GM15510 (cell line): ENCODE measurements at regions not wholly inside any gene's neighbourhood (a gene's known extent, or its start where the extent isn't known, plus 50 kb on each side); places are given as distances from the start of the nearest gene placed in this dataset.

Experiments used
- POLR2A ChIP-seq: IDR thresholded peaks from 3 replicates; pipeline ENCODE4 v1.6.1; 2011; ENCODE audit warnings: borderline replicate concordance; ENCODE audit not compliant: insufficient read length; ENCODE audit errors: extremely low read depth

GRCh38 chr9:36521148-36521547 is 51.5 kb upstream of the MELK start:
- TF ChIP-seq POLR2A, result no peak

DNA sequence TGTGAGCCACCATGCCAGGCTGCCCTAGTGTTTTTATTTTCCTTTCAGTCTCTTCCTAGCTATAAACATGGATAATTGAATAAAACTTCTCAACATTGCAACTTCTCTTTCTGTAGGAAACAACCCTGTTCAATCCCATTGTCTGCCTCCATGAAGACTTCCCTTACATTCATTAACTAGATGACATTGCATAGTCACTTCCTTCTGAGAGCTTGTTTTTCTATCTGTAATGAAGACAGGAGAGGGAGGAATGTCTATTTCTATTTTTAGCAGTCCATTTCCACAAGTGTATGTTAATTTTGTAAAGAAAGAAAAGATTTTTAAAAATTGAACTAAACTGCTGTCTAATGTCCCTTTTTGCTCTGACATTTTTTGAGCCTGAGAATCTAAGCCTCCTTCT is 55.6 kb upstream of the MELK start:
- TF ChIP-seq POLR2A, result no peak

DNA sequence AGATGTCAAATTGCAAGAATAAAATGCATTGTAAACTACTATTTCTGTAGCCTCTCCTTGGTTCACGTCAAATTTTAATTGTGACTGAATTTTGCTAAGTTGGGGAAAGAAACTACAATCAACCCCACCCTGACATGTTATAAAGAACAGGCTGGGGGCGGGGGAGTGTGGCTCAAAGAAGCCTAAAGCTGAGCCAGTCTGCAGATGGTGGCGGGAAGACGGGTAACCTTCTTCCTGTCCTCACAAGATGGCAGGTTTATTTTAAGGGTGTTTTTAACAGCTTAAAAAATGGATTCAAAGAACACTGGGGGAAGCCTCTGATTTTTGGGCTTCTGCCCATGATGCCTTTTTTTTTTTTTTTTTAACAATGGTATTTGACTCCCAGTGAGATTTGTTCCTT is 68.5 kb upstream of the MELK start:
- TF ChIP-seq POLR2A, result no peak

- TF ChIP-seq POLR2A, result no peak
These were observed 69.3 kb upstream of the MELK start for GRCh38 chr9:36503172-36504088.

DNA sequence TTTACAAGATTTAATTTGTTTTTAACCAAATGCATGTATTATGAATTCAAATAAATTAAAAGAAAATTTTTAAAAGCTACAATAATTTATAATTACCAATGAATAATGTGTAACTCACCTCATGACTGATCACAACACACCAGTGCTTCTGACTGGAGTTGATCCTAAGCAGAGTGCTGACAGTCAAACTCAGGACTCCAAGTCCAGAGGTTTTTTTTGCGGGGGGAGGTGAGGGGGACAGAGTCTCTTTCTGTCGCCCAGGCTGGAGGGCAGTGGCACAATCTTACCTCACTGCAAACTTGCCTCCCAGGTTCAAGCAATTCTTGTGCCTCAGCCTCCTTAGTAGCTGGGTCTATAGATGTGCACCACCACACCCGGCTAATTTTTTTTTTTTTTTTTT is 71.0 kb upstream of the MELK start:
- TF ChIP-seq POLR2A, result no peak

- no peak for TF ChIP-seq POLR2A
These were observed 73.4 kb upstream of the MELK start for GRCh38 chr9:36499174-36499890.

DNA sequence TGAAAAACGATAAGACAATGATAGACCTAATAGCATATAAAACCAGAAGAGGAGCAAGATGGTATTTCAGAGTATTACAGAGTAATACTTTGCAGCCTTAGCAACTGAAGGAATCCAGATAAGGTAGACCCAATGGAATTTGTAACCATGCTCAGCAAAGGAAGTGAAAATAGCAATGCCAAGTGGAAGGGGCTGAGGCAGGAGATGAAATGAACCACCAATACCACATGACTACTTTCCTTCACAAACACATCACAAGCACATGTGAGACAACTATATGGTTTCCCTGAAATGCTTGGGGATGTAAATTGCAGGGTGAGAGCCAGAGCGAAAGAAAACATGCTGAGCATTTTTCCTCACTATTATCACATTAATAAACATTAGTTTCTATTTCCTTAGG is 79.8 kb upstream of the MELK start:
- no peak for TF ChIP-seq POLR2A

DNA sequence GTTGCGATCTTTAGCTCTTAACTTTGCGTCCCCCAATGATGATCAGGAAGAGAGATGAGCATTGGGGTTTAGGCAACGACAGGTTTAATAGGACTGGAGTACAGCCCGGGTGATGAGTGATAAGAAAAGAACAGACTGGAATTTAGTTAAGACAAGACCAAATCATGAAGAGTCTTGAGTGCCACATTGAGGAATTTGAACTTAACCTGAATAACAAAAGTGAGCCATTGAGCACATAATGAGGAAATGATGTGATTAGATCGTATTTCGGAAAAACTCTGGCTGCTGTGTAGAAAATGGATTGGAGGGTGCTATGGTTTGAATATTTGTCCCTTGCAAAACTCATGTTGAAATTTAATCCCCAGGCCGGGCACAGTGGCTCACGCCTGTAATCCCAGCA is 83.2 kb upstream of the MELK start:
- no peak for TF ChIP-seq POLR2A

DNA sequence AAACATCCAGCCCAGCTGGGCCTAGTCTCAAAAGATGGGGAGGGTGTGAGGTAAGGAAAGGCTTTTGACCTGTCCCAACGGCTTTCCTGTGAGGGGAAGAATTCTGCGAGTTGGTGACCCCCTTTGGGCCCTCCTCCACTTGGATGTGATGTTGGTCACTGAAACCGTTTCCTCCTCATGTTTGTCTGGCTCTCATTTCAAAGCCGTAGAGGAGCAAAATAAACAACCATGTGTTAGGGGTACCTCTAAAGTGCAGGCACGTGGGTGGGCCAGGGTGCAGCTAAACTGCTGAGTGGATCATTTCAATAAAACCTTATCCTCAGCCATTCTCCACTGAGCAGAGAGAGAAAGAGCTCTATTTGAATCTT is 84.3 kb upstream of the MELK start:
- no peak for TF ChIP-seq POLR2A

- peak; percentile 91 for TF ChIP-seq POLR2A
These were observed 85.0 kb upstream of the MELK start for GRCh38 chr9:36487482-36488388.

- TF ChIP-seq POLR2A, result peak; percentile 52
These were observed 85.7 kb upstream of the MELK start for GRCh38 chr9:36486933-36487481.

DNA sequence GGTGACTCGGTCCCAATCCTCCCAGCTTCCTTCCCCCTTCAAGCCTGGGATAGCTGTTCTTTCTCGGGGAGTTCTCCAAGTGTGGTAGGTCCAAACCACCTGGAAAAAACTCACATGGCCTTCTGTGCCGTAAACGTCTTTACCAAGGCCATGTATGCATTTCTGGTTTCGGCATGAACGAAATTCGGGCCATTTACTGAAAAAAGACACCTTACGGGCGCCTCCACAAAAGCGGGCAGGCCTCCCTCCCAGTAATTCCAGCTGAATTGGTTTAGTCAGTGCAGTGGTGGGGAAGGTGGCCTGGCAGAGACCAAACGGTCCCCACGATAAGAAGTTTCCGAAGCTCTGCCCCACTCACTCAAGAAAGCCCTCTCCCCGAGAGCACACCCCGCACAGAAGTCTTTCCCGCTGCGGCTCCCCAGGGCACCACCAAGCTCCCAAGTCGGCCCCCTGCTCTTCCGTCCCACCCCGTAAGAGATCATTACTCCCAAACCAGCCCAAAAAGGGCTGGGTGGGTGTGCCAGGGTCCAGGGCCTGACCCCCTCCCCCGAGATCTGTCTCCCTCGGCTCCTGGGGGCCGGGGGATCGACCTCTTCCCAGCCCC is 86.3 kb upstream of the MELK start:
- no peak for TF ChIP-seq POLR2A

GRCh38 chr9:36485647-36486328 is 85.7 kb upstream of the RNF38 start:
- TF ChIP-seq POLR2A, result no peak

- no peak for TF ChIP-seq POLR2A
These were observed 84.1 kb upstream of the RNF38 start for GRCh38 chr9:36484124-36484523.
